ENCODE measurements at regions not wholly inside any gene's neighbourhood (a gene's known extent, or its start where the extent isn't known, plus 50 kb on each side); places are given as distances from the start of the nearest gene placed in this dataset.

DNA sequence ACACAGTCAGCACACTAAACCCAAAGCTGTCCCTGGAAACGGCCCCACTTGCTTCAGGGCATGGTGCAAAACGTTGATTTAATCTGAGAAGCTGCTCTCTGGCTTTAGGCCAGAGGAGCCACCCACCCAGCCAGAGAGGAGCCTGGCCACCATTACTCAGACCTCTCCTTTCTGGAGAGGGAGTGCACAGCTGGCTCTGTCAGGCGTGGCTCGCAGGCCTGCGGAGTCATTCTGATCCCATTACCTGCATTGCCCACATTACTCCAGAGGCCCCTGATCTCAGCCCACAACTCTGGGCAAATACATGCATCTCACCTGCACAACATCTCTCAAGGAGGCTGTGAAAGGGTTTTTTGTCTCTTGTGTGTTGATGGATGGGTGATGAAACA, 370.0 kb upstream of the IGFBP3 start:
- no peak overlapping the region; the same call in 1 of the 2 replicates for H3K4me2 ChIP-seq (ENCODE audit: low read length)
- H3K27me3 ChIP-seq (ENCODE audit: insufficient read depth, low read length), result no peaks in the 10 kb centered on the region
- H3K9me3 ChIP-seq (ENCODE audit: control insufficient read depth in 1 of 2, insufficient read depth in 1 of 2, low read depth in 1 of 2, low read length in 2 of 2), result no peaks in the 10 kb centered on the region
- no TSS peak for BruUV-seq (replicated peaks)
- ChIA-PET RAD21 (ENCODE audit: low non-redundant PET in 1 of 2, low total read pairs in 2 of 2, uncharacterized antibody in 2 of 2, unreplicated experiment in 2 of 2) (no interaction called here), POLR2A (no interaction called here), CTCF (no interaction called here)
- no peak overlapping the region for H2AFZ ChIP-seq (ENCODE audit: low read depth, low read length, poor library complexity, severe bottlenecking)
- H3K79me2 ChIP-seq (ENCODE audit: insufficient read depth, low read length), result no peaks in the 10 kb centered on the region
- H3K36me3 ChIP-seq (ENCODE audit: control insufficient read depth in 1 of 2, insufficient read depth in 2 of 2, low read length in 2 of 2), result no peaks in the 10 kb centered on the region
- H3K9ac ChIP-seq (ENCODE audit: low read length), result no peak overlapping the region
- intact Hi-C loops (cut with micrococcal nuclease), result no loop called here
- H3K4me3 ChIP-seq (replicated peaks in 1 of 2; ENCODE audit: low read depth in 1 of 2, low read length in 2 of 2), result no peak overlapping the region
- peaks cover 0 to 7% of the 10 kb centered on the region in 2 experiments; a peak in 1 of 4 replicates for H3K4me1 ChIP-seq (ENCODE audit: control insufficient read depth in 1 of 2, insufficient read depth in 2 of 2, low read length in 2 of 2)
- H4K20me1 ChIP-seq (ENCODE audit: insufficient read depth), result no peaks in the 10 kb centered on the region
- TF ChIP-seq CEBPB (IDR thresholded peaks at IDR 0.05; ENCODE audit: low read depth), result no peak
- no peak for TF ChIP-seq ZFX (IDR thresholded peaks at IDR 0.05)
- no peak for TF ChIP-seq POLR2AphosphoS5 (IDR thresholded peaks at IDR 0.05; ENCODE audit: low read depth, low read length)
- TF ChIP-seq ZNF274 (IDR thresholded peaks at IDR 0.05; ENCODE audit: low read depth, low read length), result no peak
- TF ChIP-seq EGR1 (IDR thresholded peaks at IDR 0.05; ENCODE audit: low read depth), result no peak
- TF ChIP-seq SIN3A (IDR thresholded peaks at IDR 0.05; ENCODE audit: low read depth), result no peak
- TF ChIP-seq EZH2phosphoT487 (IDR thresholded peaks at IDR 0.05; ENCODE audit: borderline replicate concordance), result no peak
- TF ChIP-seq, protein P1, sequence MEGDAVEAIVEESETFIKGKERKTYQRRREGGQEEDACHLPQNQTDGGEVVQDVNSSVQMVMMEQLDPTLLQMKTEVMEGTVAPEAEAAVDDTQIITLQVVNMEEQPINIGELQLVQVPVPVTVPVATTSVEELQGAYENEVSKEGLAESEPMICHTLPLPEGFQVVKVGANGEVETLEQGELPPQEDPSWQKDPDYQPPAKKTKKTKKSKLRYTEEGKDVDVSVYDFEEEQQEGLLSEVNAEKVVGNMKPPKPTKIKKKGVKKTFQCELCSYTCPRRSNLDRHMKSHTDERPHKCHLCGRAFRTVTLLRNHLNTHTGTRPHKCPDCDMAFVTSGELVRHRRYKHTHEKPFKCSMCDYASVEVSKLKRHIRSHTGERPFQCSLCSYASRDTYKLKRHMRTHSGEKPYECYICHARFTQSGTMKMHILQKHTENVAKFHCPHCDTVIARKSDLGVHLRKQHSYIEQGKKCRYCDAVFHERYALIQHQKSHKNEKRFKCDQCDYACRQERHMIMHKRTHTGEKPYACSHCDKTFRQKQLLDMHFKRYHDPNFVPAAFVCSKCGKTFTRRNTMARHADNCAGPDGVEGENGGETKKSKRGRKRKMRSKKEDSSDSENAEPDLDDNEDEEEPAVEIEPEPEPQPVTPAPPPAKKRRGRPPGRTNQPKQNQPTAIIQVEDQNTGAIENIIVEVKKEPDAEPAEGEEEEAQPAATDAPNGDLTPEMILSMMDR (IDR thresholded peaks at IDR 0.05 in 2 of 3, conservative IDR thresholded peaks at IDR 0.05 in 1 of 3; ENCODE audit: borderline replicate concordance in 1 of 3, insufficient read depth in 1 of 3, low read depth in 2 of 3, low read length in 2 of 3), result no peak
- TF ChIP-seq, protein P2, sequence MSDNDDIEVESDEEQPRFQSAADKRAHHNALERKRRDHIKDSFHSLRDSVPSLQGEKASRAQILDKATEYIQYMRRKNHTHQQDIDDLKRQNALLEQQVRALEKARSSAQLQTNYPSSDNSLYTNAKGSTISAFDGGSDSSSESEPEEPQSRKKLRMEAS (IDR thresholded peaks at IDR 0.05), result no peak
- TF ChIP-seq, protein P3, sequence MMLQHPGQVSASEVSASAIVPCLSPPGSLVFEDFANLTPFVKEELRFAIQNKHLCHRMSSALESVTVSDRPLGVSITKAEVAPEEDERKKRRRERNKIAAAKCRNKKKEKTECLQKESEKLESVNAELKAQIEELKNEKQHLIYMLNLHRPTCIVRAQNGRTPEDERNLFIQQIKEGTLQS (IDR thresholded peaks at IDR 0.05), result no peak
- no peak for TF ChIP-seq JUND (IDR thresholded peaks at IDR 0.05)
- TF ChIP-seq, protein P4, sequence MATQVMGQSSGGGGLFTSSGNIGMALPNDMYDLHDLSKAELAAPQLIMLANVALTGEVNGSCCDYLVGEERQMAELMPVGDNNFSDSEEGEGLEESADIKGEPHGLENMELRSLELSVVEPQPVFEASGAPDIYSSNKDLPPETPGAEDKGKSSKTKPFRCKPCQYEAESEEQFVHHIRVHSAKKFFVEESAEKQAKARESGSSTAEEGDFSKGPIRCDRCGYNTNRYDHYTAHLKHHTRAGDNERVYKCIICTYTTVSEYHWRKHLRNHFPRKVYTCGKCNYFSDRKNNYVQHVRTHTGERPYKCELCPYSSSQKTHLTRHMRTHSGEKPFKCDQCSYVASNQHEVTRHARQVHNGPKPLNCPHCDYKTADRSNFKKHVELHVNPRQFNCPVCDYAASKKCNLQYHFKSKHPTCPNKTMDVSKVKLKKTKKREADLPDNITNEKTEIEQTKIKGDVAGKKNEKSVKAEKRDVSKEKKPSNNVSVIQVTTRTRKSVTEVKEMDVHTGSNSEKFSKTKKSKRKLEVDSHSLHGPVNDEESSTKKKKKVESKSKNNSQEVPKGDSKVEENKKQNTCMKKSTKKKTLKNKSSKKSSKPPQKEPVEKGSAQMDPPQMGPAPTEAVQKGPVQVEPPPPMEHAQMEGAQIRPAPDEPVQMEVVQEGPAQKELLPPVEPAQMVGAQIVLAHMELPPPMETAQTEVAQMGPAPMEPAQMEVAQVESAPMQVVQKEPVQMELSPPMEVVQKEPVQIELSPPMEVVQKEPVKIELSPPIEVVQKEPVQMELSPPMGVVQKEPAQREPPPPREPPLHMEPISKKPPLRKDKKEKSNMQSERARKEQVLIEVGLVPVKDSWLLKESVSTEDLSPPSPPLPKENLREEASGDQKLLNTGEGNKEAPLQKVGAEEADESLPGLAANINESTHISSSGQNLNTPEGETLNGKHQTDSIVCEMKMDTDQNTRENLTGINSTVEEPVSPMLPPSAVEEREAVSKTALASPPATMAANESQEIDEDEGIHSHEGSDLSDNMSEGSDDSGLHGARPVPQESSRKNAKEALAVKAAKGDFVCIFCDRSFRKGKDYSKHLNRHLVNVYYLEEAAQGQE (IDR thresholded peaks at IDR 0.05; ENCODE audit: low read depth), result no peak
- TF ChIP-seq RAD21 (IDR thresholded peaks at IDR 0.05; ENCODE audit: low read depth), result no peak
- no peak for TF ChIP-seq YY1 (IDR thresholded peaks at IDR 0.05; ENCODE audit: extremely low read depth, insufficient replicate concordance, low read depth, low read length)
- no peak for TF ChIP-seq FOSL1 (IDR thresholded peaks at IDR 0.05; ENCODE audit: low read depth)
- TF ChIP-seq TCF7L2 (IDR thresholded peaks at IDR 0.05; ENCODE audit: borderline replicate concordance, extremely low read depth, insufficient read depth, insufficient read length), result no peak
- no peak for TF ChIP-seq CBX3 (IDR thresholded peaks at IDR 0.05; ENCODE audit: low read depth)
- H3K27ac ChIP-seq (ENCODE audit: low read depth, low read length), result no peak overlapping the region
- no peaks in the 10 kb centered on the region for H3K9me2 ChIP-seq (ENCODE audit: insufficient read depth)
- DNase-seq (ENCODE audit: low read depth, low spot score) (no peak), ATAC-seq (no peak)
